Thyroid gland (tissue), 4 donors: ENCODE measurements at regions not wholly inside any gene's neighbourhood (a gene's known extent, or its start where the extent isn't known, plus 50 kb on each side); places are given as distances from the start of the nearest gene placed in this dataset.

Source experiments
- DNase-seq, 2 donors: peaks; one replicate each; pipeline ENCODE4 v3.0.0-alpha.2; 2019
- H3K27ac ChIP-seq, 3 donors: fragments of 200-600 bp; sonication (generic); 1 replicate in 2 of 3; 2 replicates in 1 of 3; pipeline ENCODE4 v1.5.1; 2016 to 2019; ENCODE audit warnings: mild to moderate bottlenecking in 1 of 3, moderate library complexity in 1 of 3
- H3K27me3 ChIP-seq: fragments of 200-600 bp; sonication (generic); one replicate; pipeline ENCODE4 v1.5.1; 2019
- H3K36me3 ChIP-seq, 2 donors: fragments of 200-600 bp; sonication (generic); one replicate each; pipeline ENCODE4 v1.5.1; 2016 to 2019
- H3K4me1 ChIP-seq, 2 donors: fragments of 200-600 bp; sonication (generic); one replicate each; pipeline ENCODE4 v1.5.1; 2017 to 2019
- H3K4me3 ChIP-seq, 3 donors: fragments of 200-600 bp; sonication (generic); replicated peaks in 1 of 3; 1 replicate in 2 of 3; 2 replicates in 1 of 3; pipeline ENCODE4 v1.5.1; 2016; ENCODE audit warnings: mild to moderate bottlenecking in 1 of 3
- H3K9me3 ChIP-seq: fragments of 200-600 bp; sonication (generic); one replicate; pipeline ENCODE4 v1.5.1; 2017
- POLR2A ChIP-seq, 2 donors: fragments of 450-650 bp; IDR thresholded peaks; one replicate each; pipeline ENCODE4 v1.6.1; 2017; ENCODE audit warnings: antibody characterized with exemption in 2 of 2, mild to moderate bottlenecking in 2 of 2, moderate library complexity in 1 of 2
- WGBS, 2 donors: methylation state at CpG; one replicate each; pipeline ENCODE4 v1.1.5; 2017; 5-methylcytosine and 5-hydroxymethylcytosine counted together
- intact Hi-C: fragments of 100-400 bp; cut with DNase I; formaldehyde crosslinking; loops from one replicate; pipeline ENCODE4 v1.15.1; 2023
- TF ChIP-seq, protein P1 (sequence below), 6 experiments: fragments of 200-600 bp in 3 of 6; fragments of 450-650 bp in 3 of 6; sonication (generic) in 3 of 6; IDR thresholded peaks; one replicate each; pipeline ENCODE4 v1.5.1; 2016 to 2019; ENCODE audit warnings: antibody characterized with exemption in 6 of 6, mild to moderate bottlenecking in 2 of 6, inconsistent platforms in 1 of 6, moderate library complexity in 1 of 6

GRCh38 chr10:129335396-129335795, 131.6 kb upstream of the MGMT start:
- no peak overlapping the region for H3K27ac ChIP-seq
- intact Hi-C loops = no loop called here
- H3K4me3 ChIP-seq = no peak overlapping the region
- DNase-seq = no peak
- H3K36me3 ChIP-seq = no peaks in the 10 kb centered on the region
- no peak for TF ChIP-seq POLR2A (IDR thresholded peaks at IDR 0.05)
- 88 to 90% methylated on average over 4 of the region's 4 CpGs for WGBS, 2 donors
- H3K27me3 ChIP-seq = no peaks in the 10 kb centered on the region
- H3K9me3 ChIP-seq = no peaks in the 10 kb centered on the region
- H3K4me1 ChIP-seq = no peaks in the 10 kb centered on the region

- Histone ChIP-seq H3K27ac (no peak overlapping the region), H3K4me3 (no peak overlapping the region), H3K4me1 (no peaks in the 10 kb centered on the region), H3K9me3 (no peaks in the 10 kb centered on the region), H3K27me3 (no peaks in the 10 kb centered on the region), H3K36me3 (no peaks in the 10 kb centered on the region)
- DNase-seq = no peak
- intact Hi-C loops = no loop called here
- 95 to 97% methylated on average over 5 of the region's 5 CpGs for WGBS, 2 donors
- TF ChIP-seq, protein P1, sequence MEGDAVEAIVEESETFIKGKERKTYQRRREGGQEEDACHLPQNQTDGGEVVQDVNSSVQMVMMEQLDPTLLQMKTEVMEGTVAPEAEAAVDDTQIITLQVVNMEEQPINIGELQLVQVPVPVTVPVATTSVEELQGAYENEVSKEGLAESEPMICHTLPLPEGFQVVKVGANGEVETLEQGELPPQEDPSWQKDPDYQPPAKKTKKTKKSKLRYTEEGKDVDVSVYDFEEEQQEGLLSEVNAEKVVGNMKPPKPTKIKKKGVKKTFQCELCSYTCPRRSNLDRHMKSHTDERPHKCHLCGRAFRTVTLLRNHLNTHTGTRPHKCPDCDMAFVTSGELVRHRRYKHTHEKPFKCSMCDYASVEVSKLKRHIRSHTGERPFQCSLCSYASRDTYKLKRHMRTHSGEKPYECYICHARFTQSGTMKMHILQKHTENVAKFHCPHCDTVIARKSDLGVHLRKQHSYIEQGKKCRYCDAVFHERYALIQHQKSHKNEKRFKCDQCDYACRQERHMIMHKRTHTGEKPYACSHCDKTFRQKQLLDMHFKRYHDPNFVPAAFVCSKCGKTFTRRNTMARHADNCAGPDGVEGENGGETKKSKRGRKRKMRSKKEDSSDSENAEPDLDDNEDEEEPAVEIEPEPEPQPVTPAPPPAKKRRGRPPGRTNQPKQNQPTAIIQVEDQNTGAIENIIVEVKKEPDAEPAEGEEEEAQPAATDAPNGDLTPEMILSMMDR (IDR thresholded peaks at IDR 0.05) = no peak
- TF ChIP-seq POLR2A (IDR thresholded peaks at IDR 0.05) = no peak
Measured at GRCh38 chr10:129335942-129336341, 131.1 kb upstream of the MGMT start.

DNA sequence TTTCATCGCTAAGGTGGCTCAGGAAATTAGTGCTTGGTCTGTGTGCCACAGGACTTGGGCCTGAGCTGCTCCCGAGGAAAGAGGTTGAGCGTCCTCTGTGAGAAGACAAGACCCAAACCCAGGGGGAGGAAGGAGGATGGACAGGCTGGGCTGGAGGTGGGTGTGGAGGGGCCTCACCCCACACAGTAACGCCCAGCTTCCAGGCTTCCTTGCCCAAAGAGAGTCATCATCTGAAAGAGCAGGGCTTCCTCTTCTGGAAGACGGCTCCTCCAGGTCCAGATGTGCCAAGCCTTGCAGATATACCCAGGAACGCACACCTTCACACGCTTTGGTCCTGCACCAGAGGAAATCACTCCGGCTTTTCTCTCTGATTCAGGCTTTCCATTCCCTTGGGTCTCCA, 127.8 kb upstream of the MGMT start:
- intact Hi-C loops = no loop called here
- DNase-seq = no peak
- Histone ChIP-seq H3K9me3 (no peaks in the 10 kb centered on the region), H3K27ac (no peak overlapping the region), H3K36me3 (no peaks in the 10 kb centered on the region), H3K4me3 (no peak overlapping the region), H3K27me3 (no peaks in the 10 kb centered on the region), H3K4me1 (no peaks in the 10 kb centered on the region)
- TF ChIP-seq POLR2A (IDR thresholded peaks at IDR 0.05) = no peak
- TF ChIP-seq, protein P1 (IDR thresholded peaks at IDR 0.05) = no peak
- WGBS, 2 donors = 92 to 93% methylated on average over 8 of the region's 8 CpGs

- TF ChIP-seq POLR2A (IDR thresholded peaks at IDR 0.05) = no peak
- TF ChIP-seq, protein P1 (IDR thresholded peaks at IDR 0.05) = no peak
- intact Hi-C loops = loop anchor here (10.0 kb wide), 1 partner anchor 635 kb away; no protein-coding TSS in a partner anchor
- no peaks in the 10 kb centered on the region for H3K27me3 ChIP-seq
- DNase-seq = no peak
- H3K36me3 ChIP-seq = no peaks in the 10 kb centered on the region
- WGBS, 2 donors = 94% methylated on average over 4 of the region's 4 CpGs
- no peaks in the 10 kb centered on the region for H3K9me3 ChIP-seq
- H3K4me1 ChIP-seq = no peaks in the 10 kb centered on the region
- no peak overlapping the region for H3K27ac ChIP-seq
- H3K4me3 ChIP-seq = no peak overlapping the region
Measured at GRCh38 chr10:129339841-129340240, 127.2 kb upstream of the MGMT start.

DNA sequence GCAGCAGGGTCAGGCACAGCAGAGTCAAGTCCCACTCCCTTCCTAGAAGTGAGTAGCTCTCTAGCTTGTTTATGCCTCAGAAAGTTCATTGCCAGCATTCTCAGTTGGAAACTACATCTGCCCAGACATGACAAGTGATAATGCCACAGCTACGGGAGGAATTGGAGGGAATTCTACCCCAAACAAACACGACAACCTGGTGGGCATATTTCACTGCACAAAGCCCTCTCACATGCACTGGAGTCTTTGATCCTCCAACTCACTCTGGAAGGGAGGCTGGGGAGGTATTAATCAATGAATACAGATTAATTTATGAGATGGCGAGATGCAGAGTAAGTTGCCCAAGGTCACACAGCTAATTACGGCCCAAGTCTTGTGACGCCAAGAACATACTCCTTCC, 126.0 kb upstream of the MGMT start:
- Histone ChIP-seq H3K36me3 (no peaks in the 10 kb centered on the region), H3K27ac (no peak overlapping the region), H3K4me1 (no peaks in the 10 kb centered on the region), H3K4me3 (no peak overlapping the region), H3K27me3 (no peaks in the 10 kb centered on the region), H3K9me3 (no peaks in the 10 kb centered on the region)
- no peak for DNase-seq
- TF ChIP-seq POLR2A (IDR thresholded peaks at IDR 0.05) = no peak
- TF ChIP-seq, protein P1 (IDR thresholded peaks at IDR 0.05) = no peak
- 91 to 92% methylated on average over 5 of the region's 5 CpGs for WGBS, 2 donors
- intact Hi-C loops = loop anchor here (10.0 kb wide), 1 partner anchor 634 kb away; no protein-coding TSS in a partner anchor

DNA sequence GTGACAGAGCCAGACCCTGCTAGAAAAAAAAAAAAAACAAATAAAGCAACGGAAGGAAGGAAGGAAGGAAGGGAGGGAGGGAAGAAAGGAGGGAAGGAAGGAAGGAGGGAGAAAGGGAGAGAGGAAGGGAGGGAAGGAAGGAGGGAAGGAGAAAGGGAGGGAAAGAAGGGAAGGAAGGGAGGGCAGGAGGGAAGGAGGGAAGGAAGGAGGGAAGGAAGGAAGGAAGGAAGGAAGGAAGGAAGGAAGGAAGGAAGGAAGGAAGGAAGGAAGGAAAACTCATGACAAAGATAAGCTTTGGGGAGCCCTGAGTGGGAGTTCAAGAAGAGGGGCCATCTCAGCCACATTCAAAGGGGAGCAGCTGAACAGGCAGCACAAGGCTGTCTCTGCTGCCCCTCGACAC, 124.7 kb upstream of the MGMT start:
- intact Hi-C loops = loop anchor here (10.0 kb wide), 1 partner anchor 632 kb away; no protein-coding TSS in a partner anchor
- H3K27ac ChIP-seq = no peak overlapping the region
- TF ChIP-seq, protein P1 (IDR thresholded peaks at IDR 0.05) = no peak
- no peak for TF ChIP-seq POLR2A (IDR thresholded peaks at IDR 0.05)
- WGBS, 2 donors = 70 to 81% methylated on average over 2 of the region's 2 CpGs
- H3K36me3 ChIP-seq = no peaks in the 10 kb centered on the region
- no peak overlapping the region for H3K4me3 ChIP-seq
- H3K4me1 ChIP-seq = no peaks in the 10 kb centered on the region
- DNase-seq = no peak
- H3K9me3 ChIP-seq = no peaks in the 10 kb centered on the region
- H3K27me3 ChIP-seq = no peaks in the 10 kb centered on the region
